HG03108 (cell line): ENCODE measurements at regions not wholly inside any gene's neighbourhood (a gene's known extent, or its start where the extent isn't known, plus 50 kb on each side); places are given as distances from the start of the nearest gene placed in this dataset.

ENCODE experiments used
- ATAC-seq: cut with Tn5 transposase; IDR thresholded peaks from one replicate; pipeline ENCODE4 v1.9.1; 2021; ENCODE audit warnings: moderate library complexity; ENCODE audit not compliant: unreplicated experiment

DNA sequence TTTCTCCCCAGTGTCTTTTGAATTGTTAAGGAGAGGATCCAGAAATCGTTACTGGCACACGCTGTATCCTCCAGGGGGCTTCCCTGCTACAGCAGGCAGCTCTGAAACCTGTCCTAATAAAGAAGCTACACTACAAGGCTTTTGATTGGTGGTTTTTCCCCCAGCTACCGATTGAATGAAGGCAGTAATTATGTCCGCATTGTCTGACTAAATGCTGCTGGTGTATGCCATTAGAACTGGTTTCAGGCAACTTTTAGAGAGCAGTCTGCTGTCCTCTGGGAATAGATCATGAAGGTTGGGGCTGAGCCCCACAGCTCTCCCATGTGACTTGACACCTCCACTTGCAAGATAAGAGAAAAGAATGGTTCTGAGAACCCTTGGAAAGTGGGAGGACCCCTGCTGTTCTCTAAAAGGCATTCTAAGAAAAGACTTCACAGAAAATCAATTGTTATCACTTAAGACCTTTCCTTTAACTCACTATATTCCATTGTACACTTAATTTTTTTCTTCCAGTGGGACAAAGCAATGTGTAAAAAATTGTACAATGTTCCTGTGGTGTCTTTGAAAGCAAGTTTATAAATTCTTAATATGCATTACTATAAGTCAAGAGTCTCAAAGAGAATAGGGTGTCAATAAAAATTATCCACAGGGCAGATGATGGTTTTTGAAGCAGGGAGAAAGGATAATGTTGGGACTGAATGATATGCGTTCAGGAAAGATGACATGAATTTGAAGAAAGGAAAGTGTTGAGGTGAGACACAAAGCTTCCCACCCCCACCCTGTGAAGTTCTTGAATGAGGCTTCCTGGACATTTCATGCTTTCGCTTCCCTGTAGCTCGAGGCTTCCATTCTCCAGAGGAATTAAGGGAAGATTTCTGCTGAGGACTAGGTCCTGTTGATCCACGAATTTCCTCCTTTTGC lies 53.0 kb upstream of the DAZL start:
- ATAC-seq: no peak

GRCh38 chr3:16658925-16659793 lies 53.9 kb upstream of the DAZL start:
- no peak for ATAC-seq

DNA sequence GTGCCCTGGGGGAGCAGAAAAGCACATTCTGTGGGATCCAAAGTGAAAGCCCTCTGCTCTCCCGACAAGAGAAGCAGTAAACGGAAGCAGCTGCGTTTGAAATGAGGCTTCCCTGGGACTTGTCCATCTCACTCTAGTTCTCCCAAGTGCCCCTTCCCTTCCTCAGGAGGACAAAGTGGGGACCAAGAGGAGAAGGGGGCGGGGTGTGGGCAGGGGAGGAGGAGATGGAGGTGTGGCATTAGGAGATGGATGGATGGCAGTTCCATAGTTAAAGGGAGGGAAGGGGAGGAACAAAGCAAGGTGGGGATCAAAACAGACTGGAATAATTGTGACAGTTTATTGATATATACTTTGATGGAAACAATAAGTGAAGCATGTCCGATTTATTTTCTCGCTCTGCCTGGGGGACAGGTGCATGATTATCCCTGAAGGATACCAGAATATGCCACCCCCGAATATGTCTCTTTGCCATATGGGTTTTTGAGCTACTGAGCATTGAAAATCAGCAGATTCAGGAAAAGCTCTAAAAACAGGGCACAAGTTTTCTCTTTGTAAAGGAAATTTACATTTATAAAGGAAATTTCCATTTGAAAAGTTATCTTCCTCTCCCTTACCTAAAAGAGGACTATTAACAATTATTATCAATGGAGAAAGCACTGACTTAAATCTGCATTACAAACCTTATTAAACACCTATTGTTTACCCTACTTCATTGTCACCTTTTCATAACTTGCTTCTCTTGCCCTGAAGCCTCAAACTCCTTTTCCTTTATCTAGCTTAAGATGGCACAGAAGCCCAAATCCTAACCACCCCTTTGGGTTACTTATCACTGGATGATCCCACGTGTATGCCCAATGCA lies 58.9 kb upstream of the DAZL start:
- no peak for ATAC-seq

- no peak for ATAC-seq
Observed at GRCh38 chr3:16665282-16665741, 60.1 kb upstream of the DAZL start.

DNA sequence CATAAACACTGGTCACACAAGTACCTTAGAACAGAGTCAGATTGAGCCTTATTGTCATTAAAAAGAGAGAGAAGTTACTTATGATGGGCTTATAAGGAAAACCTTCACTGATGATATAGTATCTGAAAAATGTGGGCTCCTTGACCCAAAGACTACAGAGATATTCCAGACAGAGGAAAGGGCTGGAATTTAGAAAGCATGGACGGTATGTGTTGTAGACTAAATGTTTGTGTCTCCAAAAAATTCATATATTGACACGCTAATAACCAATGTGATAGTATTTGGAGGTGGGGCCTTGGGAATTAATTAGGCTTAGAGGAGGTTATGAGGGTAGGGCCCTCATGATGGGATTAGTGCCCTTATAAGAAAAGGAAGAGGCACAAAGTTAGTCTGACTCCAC lies 61.0 kb upstream of the DAZL start:
- ATAC-seq: no peak

GRCh38 chr3:16667633-16668032 lies 62.4 kb upstream of the DAZL start:
- ATAC-seq: no peak

DNA sequence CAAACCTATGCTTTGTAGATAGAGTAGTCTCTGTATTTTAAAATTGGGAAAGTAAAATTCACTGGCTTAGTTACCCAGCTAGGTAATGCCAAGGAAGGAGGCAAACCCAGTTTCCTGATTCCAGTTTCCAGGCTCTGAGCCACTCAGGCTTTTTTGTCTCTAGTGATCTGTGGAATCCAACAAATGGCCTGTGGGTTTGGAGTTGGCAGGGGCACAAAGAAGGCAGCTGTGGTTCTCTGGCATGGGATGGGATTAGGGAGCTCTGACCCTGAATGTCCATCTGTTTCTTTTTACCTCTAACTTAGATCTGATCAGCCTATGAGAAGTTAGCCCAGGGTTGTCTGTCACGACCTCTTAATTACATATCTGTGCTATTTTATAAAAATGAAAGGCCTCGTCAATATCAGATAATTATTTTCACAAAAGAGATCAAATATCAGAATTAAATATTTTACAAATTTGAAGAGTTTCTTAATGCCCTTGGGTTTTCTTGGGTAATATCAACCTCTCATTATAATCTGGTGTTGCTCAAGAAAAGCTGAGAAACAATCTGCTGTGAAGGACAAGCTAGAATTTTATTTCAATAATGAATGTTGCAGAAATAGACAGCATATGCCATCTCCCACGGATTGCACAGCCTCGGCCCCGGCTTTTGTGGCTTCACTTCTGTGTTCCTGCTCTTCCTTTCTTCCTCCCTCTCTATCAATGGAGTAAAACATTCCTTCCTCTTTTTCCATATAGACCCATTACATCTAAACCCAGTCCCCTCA lies 63.7 kb upstream of the DAZL start:
- no peak for ATAC-seq

DNA sequence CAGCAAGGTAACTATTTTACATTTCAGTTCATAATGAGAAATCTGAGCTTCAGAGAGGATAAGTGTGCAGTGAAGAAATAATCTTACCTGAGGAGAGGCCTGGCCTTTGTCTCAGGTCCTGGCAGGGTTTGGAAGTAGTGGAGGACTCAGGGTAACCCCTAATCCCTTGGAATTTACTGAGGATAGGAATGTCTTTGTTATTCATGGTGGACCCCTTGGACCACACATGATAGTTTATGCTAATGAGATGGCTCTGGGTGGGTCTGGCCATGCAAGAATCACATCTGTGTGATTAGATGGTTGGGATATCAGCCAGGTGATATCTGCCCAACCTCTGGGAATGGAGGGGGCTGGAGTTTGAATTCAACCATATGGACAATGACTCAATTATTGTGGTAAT lies 65.0 kb upstream of the DAZL start:
- no peak for ATAC-seq

GRCh38 chr3:16671690-16672089 lies 66.5 kb upstream of the DAZL start:
- no peak for ATAC-seq

GRCh38 chr3:16673530-16673929 lies 68.3 kb upstream of the DAZL start:
- ATAC-seq: no peak

DNA sequence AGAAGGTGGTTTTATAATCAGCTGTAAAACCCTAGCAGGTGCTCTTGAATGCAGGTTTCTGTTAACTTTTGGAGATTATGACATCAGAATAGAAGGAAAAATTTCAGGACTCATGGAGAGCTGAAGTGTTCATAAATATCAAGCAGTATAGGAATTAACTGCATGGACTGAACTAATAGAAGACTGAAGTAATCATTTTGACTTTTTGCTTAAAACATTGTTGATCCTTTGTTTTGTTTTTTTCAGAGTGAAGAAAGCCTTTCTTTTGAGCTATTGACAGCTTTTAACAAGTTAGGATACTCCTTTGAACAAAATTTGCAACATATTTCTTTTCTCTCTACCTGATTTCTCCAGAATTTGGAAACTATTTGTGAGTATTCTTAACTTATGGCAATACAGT lies 70.6 kb upstream of the DAZL start:
- ATAC-seq: no peak

GRCh38 chr3:16686679-16687078 lies 81.5 kb upstream of the DAZL start:
- ATAC-seq: no peak

- ATAC-seq: no peak
Observed at GRCh38 chr3:16687221-16687620, 82.0 kb upstream of the DAZL start.

DNA sequence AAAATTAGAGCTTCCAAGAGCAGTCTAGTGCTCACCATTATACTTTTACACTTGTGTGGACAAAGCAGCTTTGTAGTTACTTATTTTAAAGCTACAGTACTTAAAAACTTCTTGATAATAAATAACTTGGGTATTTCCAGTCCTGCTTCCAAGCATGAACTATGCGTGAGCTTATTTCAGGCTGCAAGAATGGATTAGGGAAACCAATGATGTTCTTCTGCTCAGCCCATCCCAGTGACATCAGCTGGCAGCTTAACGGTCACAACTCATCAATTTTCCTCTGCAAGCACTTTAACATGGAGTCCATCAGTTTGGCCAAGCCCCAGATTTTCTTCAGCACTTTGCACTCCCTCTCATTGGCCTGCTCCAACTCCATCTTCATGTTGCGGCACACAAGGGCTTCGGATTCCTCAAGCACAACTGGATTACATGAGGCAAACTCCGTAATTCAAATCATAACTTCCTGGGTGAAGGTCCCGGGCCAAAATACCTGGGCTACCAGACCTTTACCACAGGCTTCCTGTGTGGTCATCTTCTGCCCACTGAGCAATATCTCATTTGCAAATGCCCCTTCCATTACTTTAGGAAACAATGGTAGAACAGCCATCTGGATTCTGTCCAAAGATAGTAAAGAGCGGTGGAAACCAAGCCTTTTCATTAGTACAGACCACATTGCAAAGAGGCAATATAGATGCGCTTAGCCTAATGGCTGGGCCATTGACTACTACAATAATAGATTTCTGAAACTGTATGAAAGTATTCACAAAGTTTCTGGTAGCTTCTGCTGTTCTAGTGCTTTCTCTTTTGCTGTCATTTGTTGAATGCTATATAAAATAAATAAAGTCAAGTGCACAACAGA lies 87.5 kb upstream of the DAZL start:
- ATAC-seq: no peak

GRCh38 chr3:16693820-16694219 lies 88.6 kb upstream of the DAZL start:
- ATAC-seq: no peak

- ATAC-seq: no peak
Observed at GRCh38 chr3:16695710-16696109, 90.5 kb upstream of the DAZL start.

GRCh38 chr3:16697443-16698147 lies 92.4 kb upstream of the DAZL start:
- ATAC-seq: no peak

- ATAC-seq: no peak
Observed at GRCh38 chr3:16700651-16701050, 95.4 kb upstream of the DAZL start.

GRCh38 chr3:16704941-16705340 lies 99.7 kb upstream of the DAZL start:
- no peak for ATAC-seq
